GM12878 (cell line): ENCODE measurements at regions not wholly inside any gene's neighbourhood (a gene's known extent, or its start where the extent isn't known, plus 50 kb on each side); places are given as distances from the start of the nearest gene placed in this dataset.

Experiments
- BACH1 ChIP-seq: fragments of 450-650 bp; IDR thresholded peaks from 2 replicates; pipeline ENCODE4 v1.6.1; 2017; ENCODE audit warnings: mild to moderate bottlenecking, borderline replicate concordance
- BCLAF1 ChIP-seq: fragments of 450-650 bp; IDR thresholded peaks from 2 replicates; pipeline ENCODE4 v1.6.1; 2017; ENCODE audit warnings: antibody characterized with exemption, mild to moderate bottlenecking, moderate library complexity
- BHLHE40 ChIP-seq, 2 experiments: fragments of 450-650 bp in 1 of 2; IDR thresholded peaks; 2 replicates each; pipeline ENCODE4 v1.6.1; 2011 to 2017; ENCODE audit warnings: low read depth in 2 of 2, borderline replicate concordance in 1 of 2, improper control_type of control experiment in 1 of 2, low read length in 1 of 2, mild to moderate bottlenecking in 1 of 2
- CREM ChIP-seq: IDR thresholded peaks from 2 replicates; pipeline ENCODE4 v1.6.1; 2014; ENCODE audit warnings: antibody characterized with exemption, low read depth
- POU2F2 ChIP-seq: IDR thresholded peaks from 3 replicates; pipeline ENCODE4 v1.6.1; 2011; ENCODE audit warnings: low read depth, mild to moderate bottlenecking, low read length, borderline replicate concordance
- SREBF2 ChIP-seq: IDR thresholded peaks from 2 replicates; pipeline ENCODE4 v1.6.1; 2012; ENCODE audit warnings: mild to moderate bottlenecking, low read length
- TAF1 ChIP-seq: IDR thresholded peaks from 2 replicates; pipeline ENCODE4 v1.6.1; 2011; ENCODE audit warnings: mild to moderate bottlenecking, low read depth, low read length, borderline replicate concordance
- ZNF622 ChIP-seq: fragments of 450-650 bp; IDR thresholded peaks from 2 replicates; pipeline ENCODE4 v1.6.1; 2017; ENCODE audit warnings: mild to moderate bottlenecking, inconsistent platforms
- TF ChIP-seq, protein P1 (sequence below): fragments of 450-650 bp; IDR thresholded peaks from 2 replicates; pipeline ENCODE4 v1.6.1; 2016; ENCODE audit warnings: mild to moderate bottlenecking

- TF ChIP-seq BHLHE40 (IDR thresholded peaks at IDR 0.05; ENCODE audit: borderline replicate concordance in 1 of 2, low read depth in 2 of 2, low read length in 1 of 2) (no peak), ZNF622 (no peak), TAF1 (no peak), BCLAF1 (no peak), SREBF2 (no peak), CREM (no peak), BACH1 (no peak), POU2F2 (no peak)
- TF ChIP-seq, protein P1, sequence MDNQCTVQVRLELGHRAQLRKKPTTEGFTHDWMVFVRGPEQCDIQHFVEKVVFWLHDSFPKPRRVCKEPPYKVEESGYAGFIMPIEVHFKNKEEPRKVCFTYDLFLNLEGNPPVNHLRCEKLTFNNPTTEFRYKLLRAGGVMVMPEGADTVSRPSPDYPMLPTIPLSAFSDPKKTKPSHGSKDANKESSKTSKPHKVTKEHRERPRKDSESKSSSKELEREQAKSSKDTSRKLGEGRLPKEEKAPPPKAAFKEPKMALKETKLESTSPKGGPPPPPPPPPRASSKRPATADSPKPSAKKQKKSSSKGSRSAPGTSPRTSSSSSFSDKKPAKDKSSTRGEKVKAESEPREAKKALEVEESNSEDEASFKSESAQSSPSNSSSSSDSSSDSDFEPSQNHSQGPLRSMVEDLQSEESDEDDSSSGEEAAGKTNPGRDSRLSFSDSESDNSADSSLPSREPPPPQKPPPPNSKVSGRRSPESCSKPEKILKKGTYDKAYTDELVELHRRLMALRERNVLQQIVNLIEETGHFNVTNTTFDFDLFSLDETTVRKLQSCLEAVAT, result no peak
Measured at GRCh38 chr19:31903979-31904378, 441.4 kb upstream of the ZNF507 start (continued).
